GM19035 (cell line): ENCODE measurements at regions not wholly inside any gene's neighbourhood (a gene's known extent, or its start where the extent isn't known, plus 50 kb on each side); places are given as distances from the start of the nearest gene placed in this dataset.

ENCODE experiments used
- ATAC-seq: cut with Tn5 transposase; IDR thresholded peaks from one replicate; pipeline ENCODE4 v1.9.1; 2021; ENCODE audit not compliant: unreplicated experiment

GRCh38 chr13:58160980-58161379 is 529.4 kb downstream of the PCDH17 start:
- no peak for ATAC-seq

GRCh38 chr13:58165617-58166016 is 534.1 kb downstream of the PCDH17 start:
- no peak for ATAC-seq

- ATAC-seq = no peak
Observed at GRCh38 chr13:58181111-58181510, 549.6 kb downstream of the PCDH17 start.

- no peak for ATAC-seq
Observed at GRCh38 chr13:58187881-58188280, 556.3 kb downstream of the PCDH17 start.

GRCh38 chr13:58190577-58190976 is 559.0 kb downstream of the PCDH17 start:
- no peak for ATAC-seq

- ATAC-seq = no peak
Observed at GRCh38 chr13:58191754-58192153, 560.2 kb downstream of the PCDH17 start.

GRCh38 chr13:58202099-58202498 is 570.6 kb downstream of the PCDH17 start:
- no peak for ATAC-seq

GRCh38 chr13:58207501-58207900 is 576.0 kb downstream of the PCDH17 start:
- ATAC-seq = no peak

GRCh38 chr13:58235454-58235853 is 603.9 kb downstream of the PCDH17 start:
- no peak for ATAC-seq

GRCh38 chr13:58238972-58239773 is 607.6 kb downstream of the PCDH17 start:
- no peak for ATAC-seq

- ATAC-seq = no peak
Observed at GRCh38 chr13:58239774-58240268, 608.3 kb downstream of the PCDH17 start.

GRCh38 chr13:58247080-58247479 is 615.5 kb downstream of the PCDH17 start:
- no peak for ATAC-seq

- no peak for ATAC-seq
Observed at GRCh38 chr13:58254943-58255342, 623.4 kb downstream of the PCDH17 start.

- ATAC-seq = no peak
Observed at GRCh38 chr13:58266271-58266670, 634.7 kb downstream of the PCDH17 start.

GRCh38 chr13:58298556-58299135 is 667.1 kb downstream of the PCDH17 start:
- ATAC-seq = no peak

GRCh38 chr13:58300224-58300623 is 668.7 kb downstream of the PCDH17 start:
- no peak for ATAC-seq

- no peak for ATAC-seq
Observed at GRCh38 chr13:58300974-58301681, 669.6 kb downstream of the PCDH17 start.

- ATAC-seq = no peak
Observed at GRCh38 chr13:58302349-58302748, 670.8 kb downstream of the PCDH17 start.

- ATAC-seq = no peak
Observed at GRCh38 chr13:58306062-58306461, 674.5 kb downstream of the PCDH17 start.

GRCh38 chr13:58313219-58313618 is 681.7 kb downstream of the PCDH17 start:
- no peak for ATAC-seq

- ATAC-seq = no peak
Observed at GRCh38 chr13:58318495-58319167, 687.1 kb downstream of the PCDH17 start.
